Heart left ventricle (tissue), 13 donors: ENCODE measurements at regions not wholly inside any gene's neighbourhood (a gene's known extent, or its start where the extent isn't known, plus 50 kb on each side); places are given as distances from the start of the nearest gene placed in this dataset.

Source experiments
- CTCF ChIP-seq, 12 donors: fragments of 200-600 bp; sonication (generic) in 4 of 12; IDR thresholded peaks; one replicate each; pipeline versions ENCODE4 v1.5.0 to v1.8.0; 2018 to 2022; ENCODE audit warnings: antibody characterized with exemption in 12 of 12, mild to moderate bottlenecking in 5 of 12
- POLR2A ChIP-seq, 2 donors: fragments of 450-650 bp; IDR thresholded peaks; one replicate each; pipeline ENCODE4 v1.6.1; 2017; ENCODE audit warnings: antibody characterized with exemption in 2 of 2, mild to moderate bottlenecking in 2 of 2, moderate library complexity in 2 of 2
- donor health status: ischemic (EF 13 %, LVEDD 7.1; RV severe dilation, severe dysfunction).
- donor health status: DM: no; HTN: yes; CAD: no.
- donor health status: DM: no; HTN: no; CAD: no.
- donor health status: ischemic (EF 25% LVEDD 6.9; RV normal size, moderate dysfunction).
- donor health status: ischemic (EF 25% LVEDD 5.7; RV mildly dilated, moderate dysfunction).
- donor health status: ischemic (EF 35%, LVEDD 5.7; RV mildly dilated, moderate dysfunction).
- donor health status: nonischemic (EF 11% LVEDD 7.7; RV severe dilation, severe dysfunction).
- donor health status: DM: yes; HTN: yes; CAD: no.
- donor health status: PGD.
- donor health status: ischemic (EF 29% LVEDD 5.4; RV normal size, mild dysfunction).
- donor health status: nonischemic (EF 23%, LVEDD 6.1; RV moderate dilation, normal function).

GRCh38 chr10:37682617-37683016 is 174.8 kb downstream of the ZNF248 start:
- TF ChIP-seq CTCF (IDR thresholded peaks at IDR 0.05) (no peak), POLR2A (IDR thresholded peaks at IDR 0.05) (no peak)
